ENCODE measurements at regions not wholly inside any gene's neighbourhood (a gene's known extent, or its start where the extent isn't known, plus 50 kb on each side); places are given as distances from the start of the nearest gene placed in this dataset.
"Not testable (repeated sequence)": the region's sequence is repeated elsewhere in the genome, so short reads cannot be mapped to it uniquely, and the experiment has no call there.

DNA sequence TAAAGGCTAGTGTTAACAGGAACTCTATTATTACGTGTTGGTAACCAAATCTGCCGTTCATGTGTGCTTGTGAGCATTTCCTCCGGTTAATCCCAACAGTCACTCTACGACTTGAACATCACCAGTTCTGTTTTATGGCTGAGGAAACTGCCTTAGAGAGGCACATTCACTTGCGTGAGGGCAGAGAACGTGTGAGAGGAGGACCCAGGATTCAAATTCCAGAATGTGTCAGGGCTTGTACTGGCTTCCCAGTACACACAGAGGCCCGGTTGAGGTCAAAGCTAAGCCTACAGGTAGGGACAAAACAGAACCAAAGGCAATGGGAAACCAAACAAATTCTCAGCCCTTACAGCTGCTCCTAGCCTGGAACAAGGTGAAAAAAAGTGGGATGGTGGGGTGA lies 66.9 kb upstream of the TENM4 start:
- no peak overlapping the region for H3K4me3 ChIP-seq (ENCODE audit: low read length in 2 of 2)
- H3K27me3 ChIP-seq (ENCODE audit: insufficient read depth, low read length): no peaks in the 10 kb centered on the region
- H3K4me1 Mint-ChIP-seq: no peaks in the 10 kb centered on the region
- DNase-seq: no peak
- H3K36me3 ChIP-seq (ENCODE audit: insufficient read depth, low read length): no peaks in the 10 kb centered on the region
- no peak overlapping the region for H3K27ac Mint-ChIP-seq
- H3K36me3 Mint-ChIP-seq: no peaks in the 10 kb centered on the region
- ChIA-PET CTCF (ENCODE audit: partially characterized antibody) (no interaction called here), POLR2A (ENCODE audit: partially characterized antibody) (no interaction called here)
- H3K4me1 ChIP-seq (ENCODE audit: insufficient read depth, low read length): no peaks in the 10 kb centered on the region
- H3K4me3 Mint-ChIP-seq: no peak overlapping the region
- peaks cover 0 to 7% (median 0%) of the 10 kb centered on the region in 8 donors for H3K9me3 Mint-ChIP-seq
- intact Hi-C loops (cut with micrococcal nuclease): no loop called here
- no peak overlapping the region for H3K27ac ChIP-seq (ENCODE audit: low read depth, low read length)
- H3K27me3 Mint-ChIP-seq: peaks cover 0 to 3% of the 10 kb centered on the region in 2 donors
- H3K9me3 ChIP-seq (ENCODE audit: control insufficient read depth in 1 of 2, low read length in 2 of 2): no peaks in the 10 kb centered on the region

DNA sequence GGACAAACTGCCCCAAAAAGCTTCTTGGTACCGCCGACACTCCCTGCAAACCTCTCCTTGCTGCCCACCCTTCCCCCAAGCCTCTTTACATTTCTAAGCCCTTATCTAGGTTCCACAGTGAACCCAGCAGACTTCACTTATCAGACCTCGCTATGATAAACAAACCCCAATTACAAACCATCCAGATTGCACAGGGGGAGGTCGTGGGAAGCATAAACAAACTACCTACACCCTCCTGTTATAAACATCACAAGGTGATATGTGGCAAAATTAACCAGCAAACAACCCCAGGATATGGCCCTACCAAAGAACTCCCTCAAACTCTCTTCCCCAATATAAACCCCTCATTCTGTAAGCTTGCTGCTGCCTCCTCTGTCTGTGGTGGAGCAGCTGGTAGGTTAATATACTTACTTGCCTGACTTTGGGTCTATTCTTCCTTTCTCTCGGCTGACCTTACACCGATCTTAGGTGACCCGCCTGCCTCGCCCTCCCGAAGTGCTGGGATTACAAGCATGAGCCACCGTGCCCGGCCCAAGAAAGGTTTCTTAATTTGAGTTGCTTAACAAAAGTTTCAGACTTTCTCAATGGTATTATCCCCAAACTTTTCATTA lies 66.0 kb upstream of the TENM4 start:
- no peaks in the 10 kb centered on the region for H3K27me3 ChIP-seq (ENCODE audit: insufficient read depth, low read length)
- DNase-seq: no peak
- H3K9me3 ChIP-seq (ENCODE audit: control insufficient read depth in 1 of 2, low read length in 2 of 2): no peaks in the 10 kb centered on the region
- POLR2A ChIA-PET (ENCODE audit: partially characterized antibody): no interaction called here
- H3K4me3 ChIP-seq (ENCODE audit: low read length in 2 of 2): no peak overlapping the region
- Mint-ChIP-seq H3K4me1 (no peaks in the 10 kb centered on the region), H3K9me3 (peaks cover 0 to 6% (median 0%) of the 10 kb centered on the region in 8 donors), H3K36me3 (no peaks in the 10 kb centered on the region), H3K27ac (no peak overlapping the region), H3K27me3 (peaks cover 0 to 3% of the 10 kb centered on the region in 2 donors), H3K4me3 (no peak overlapping the region)
- no peaks in the 10 kb centered on the region for H3K36me3 ChIP-seq (ENCODE audit: insufficient read depth, low read length)
- no peaks in the 10 kb centered on the region for H3K4me1 ChIP-seq (ENCODE audit: insufficient read depth, low read length)
- CTCF ChIA-PET (ENCODE audit: partially characterized antibody): no interaction called here
- H3K27ac ChIP-seq (ENCODE audit: low read depth, low read length): no peak overlapping the region
- intact Hi-C loops (cut with micrococcal nuclease): no loop called here

DNA sequence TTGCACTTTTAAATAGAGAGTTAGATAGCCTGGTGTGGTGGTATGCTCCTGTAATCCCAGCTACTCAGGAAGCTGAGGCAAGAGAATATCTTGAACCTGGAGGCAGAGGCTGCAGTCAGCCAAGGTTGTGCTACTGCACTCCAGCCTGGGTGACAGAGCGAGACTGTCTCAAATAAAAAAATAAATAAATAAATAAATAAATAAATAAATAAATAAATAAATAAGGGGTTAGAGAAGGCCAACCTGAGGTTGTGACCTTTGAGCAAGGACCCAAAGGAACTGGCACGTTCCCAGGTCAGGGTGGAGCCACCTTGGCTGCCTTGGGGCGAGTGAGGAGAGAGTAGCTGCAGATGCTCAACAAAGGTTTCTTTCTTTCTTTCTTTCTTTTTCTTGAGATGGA lies 65.3 kb upstream of the TENM4 start:
- peaks cover 0 to 3% of the 10 kb centered on the region in 2 donors for H3K27me3 Mint-ChIP-seq
- Histone ChIP-seq H3K4me3 (ENCODE audit: low read length in 2 of 2) (no peak overlapping the region), H3K36me3 (ENCODE audit: insufficient read depth, low read length) (no peaks in the 10 kb centered on the region), H3K27ac (ENCODE audit: low read depth, low read length) (no peak overlapping the region), H3K9me3 (ENCODE audit: control insufficient read depth in 1 of 2, low read length in 2 of 2) (no peaks in the 10 kb centered on the region), H3K27me3 (ENCODE audit: insufficient read depth, low read length) (no peaks in the 10 kb centered on the region), H3K4me1 (ENCODE audit: insufficient read depth, low read length) (no peaks in the 10 kb centered on the region)
- H3K36me3 Mint-ChIP-seq: no peaks in the 10 kb centered on the region
- CTCF ChIA-PET (ENCODE audit: partially characterized antibody): no interaction called here
- POLR2A ChIA-PET (ENCODE audit: partially characterized antibody): no interaction called here
- intact Hi-C loops (cut with micrococcal nuclease): no loop called here
- H3K4me1 Mint-ChIP-seq: no peaks in the 10 kb centered on the region
- peaks cover 0 to 6% (median 0%) of the 10 kb centered on the region in 8 donors for H3K9me3 Mint-ChIP-seq
- no peak overlapping the region for H3K27ac Mint-ChIP-seq
- DNase-seq: no peak
- no peak overlapping the region for H3K4me3 Mint-ChIP-seq

DNA sequence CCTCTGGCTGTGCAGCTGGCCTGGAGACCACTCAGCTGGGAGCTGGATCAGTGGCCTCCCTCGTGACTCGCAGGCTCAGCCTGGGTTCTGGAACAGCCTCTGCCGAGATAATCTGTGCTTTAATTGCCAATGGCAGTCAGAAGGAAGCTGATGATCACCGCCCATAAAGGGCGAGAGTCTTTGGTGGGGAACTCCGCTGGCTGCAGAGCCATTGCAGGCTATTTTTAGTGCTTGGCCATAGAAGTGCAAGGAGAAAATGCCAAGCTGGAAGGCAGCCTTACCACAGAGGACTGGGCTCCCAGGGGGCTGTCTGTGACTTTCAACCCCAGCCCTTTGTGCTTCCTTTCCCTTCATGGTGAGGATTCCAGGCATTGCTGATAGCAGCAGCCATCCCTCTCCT lies 62.2 kb upstream of the TENM4 start:
- no peaks in the 10 kb centered on the region for H3K4me1 ChIP-seq (ENCODE audit: insufficient read depth, low read length)
- no peak overlapping the region for H3K27ac Mint-ChIP-seq
- H3K4me3 ChIP-seq (ENCODE audit: low read length in 2 of 2): no peak overlapping the region
- H3K27me3 Mint-ChIP-seq: peaks cover 0 to 3% of the 10 kb centered on the region in 2 donors
- POLR2A ChIA-PET (ENCODE audit: partially characterized antibody): no interaction called here
- H3K27ac ChIP-seq (ENCODE audit: low read depth, low read length): no peak overlapping the region
- H3K36me3 ChIP-seq (ENCODE audit: insufficient read depth, low read length): no peaks in the 10 kb centered on the region
- H3K9me3 ChIP-seq (ENCODE audit: control insufficient read depth in 1 of 2, low read length in 2 of 2): no peaks in the 10 kb centered on the region
- H3K4me1 Mint-ChIP-seq: no peaks in the 10 kb centered on the region
- no peak for DNase-seq
- intact Hi-C loops (cut with micrococcal nuclease): no loop called here
- H3K27me3 ChIP-seq (ENCODE audit: insufficient read depth, low read length): no peaks in the 10 kb centered on the region
- H3K36me3 Mint-ChIP-seq: no peaks in the 10 kb centered on the region
- H3K9me3 Mint-ChIP-seq: peaks cover 0 to 8% (median 2%) of the 10 kb centered on the region in 8 donors
- no peak overlapping the region for H3K4me3 Mint-ChIP-seq
- CTCF ChIA-PET (ENCODE audit: partially characterized antibody): interaction anchor here (1.1 kb wide), 1 partner anchor 11 kb away, joined by 3 read pairs; no protein-coding TSS in a partner anchor

DNA sequence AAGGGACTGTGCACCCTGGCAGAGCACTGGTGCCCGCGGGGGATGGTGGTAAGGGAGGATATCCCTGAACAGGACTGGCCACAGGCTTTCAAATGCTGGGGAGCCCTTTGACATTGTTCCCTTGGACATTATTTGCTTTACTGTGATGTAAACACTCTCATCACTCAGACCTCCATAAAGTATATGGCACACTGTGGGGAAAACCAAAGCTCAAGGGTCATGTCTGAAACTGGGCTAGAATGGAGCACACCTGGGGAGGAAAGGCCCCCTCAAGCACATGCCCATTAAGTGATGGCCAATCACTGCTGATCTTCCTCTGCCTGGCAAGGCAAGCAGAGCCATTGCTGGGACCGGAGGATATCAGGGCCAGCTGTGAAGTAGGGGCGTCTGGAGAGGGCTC lies 60.9 kb upstream of the TENM4 start:
- Histone ChIP-seq H3K9me3 (ENCODE audit: control insufficient read depth in 1 of 2, low read length in 2 of 2) (no peaks in the 10 kb centered on the region), H3K4me3 (ENCODE audit: low read length in 2 of 2) (no peak overlapping the region), H3K36me3 (ENCODE audit: insufficient read depth, low read length) (no peaks in the 10 kb centered on the region), H3K27ac (ENCODE audit: low read depth, low read length) (no peak overlapping the region), H3K4me1 (ENCODE audit: insufficient read depth, low read length) (no peaks in the 10 kb centered on the region), H3K27me3 (ENCODE audit: insufficient read depth, low read length) (no peaks in the 10 kb centered on the region)
- no peaks in the 10 kb centered on the region for H3K36me3 Mint-ChIP-seq
- intact Hi-C loops (cut with micrococcal nuclease): no loop called here
- H3K9me3 Mint-ChIP-seq: peaks cover 0 to 9% (median 2%) of the 10 kb centered on the region in 8 donors
- POLR2A ChIA-PET (ENCODE audit: partially characterized antibody): no interaction called here
- H3K4me3 Mint-ChIP-seq: no peak overlapping the region
- H3K27me3 Mint-ChIP-seq: peaks cover 0 to 1% of the 10 kb centered on the region in 2 donors
- no peaks in the 10 kb centered on the region for H3K4me1 Mint-ChIP-seq
- CTCF ChIA-PET (ENCODE audit: partially characterized antibody): no interaction called here
- H3K27ac Mint-ChIP-seq: no peak overlapping the region
- DNase-seq: no peak

DNA sequence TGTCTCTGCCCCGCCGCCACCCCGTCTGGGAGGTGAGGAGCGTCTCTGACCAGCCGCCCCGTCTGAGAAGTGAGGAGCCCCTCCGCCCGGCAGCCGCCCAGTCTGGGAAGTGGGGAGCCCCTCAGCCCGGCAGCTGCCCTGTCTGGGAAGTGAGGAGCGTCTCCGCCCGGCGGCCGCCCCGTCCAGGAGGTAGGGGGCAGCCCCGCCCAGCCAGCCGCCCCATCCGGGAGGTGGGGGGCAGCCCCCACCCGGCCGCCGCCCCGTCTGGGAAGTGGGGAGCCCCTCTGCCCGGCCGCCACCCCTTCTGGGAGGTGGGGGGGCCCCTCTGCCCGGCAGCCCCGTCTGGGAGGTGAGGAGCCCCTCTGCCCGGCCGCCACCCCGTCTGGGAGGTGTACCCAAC lies 59.1 kb upstream of the TENM4 start:
- H3K27ac ChIP-seq (ENCODE audit: low read depth, low read length); DNase-seq; H3K4me3 ChIP-seq (ENCODE audit: low read length in 2 of 2); H3K4me3 Mint-ChIP-seq; H3K27ac Mint-ChIP-seq; H3K27me3 Mint-ChIP-seq; H3K36me3 ChIP-seq (ENCODE audit: insufficient read depth, low read length); H3K27me3 ChIP-seq (ENCODE audit: insufficient read depth, low read length); intact Hi-C loops (cut with micrococcal nuclease); H3K36me3 Mint-ChIP-seq; H3K4me1 Mint-ChIP-seq; H3K4me1 ChIP-seq (ENCODE audit: insufficient read depth, low read length); CTCF ChIA-PET (ENCODE audit: partially characterized antibody); POLR2A ChIA-PET (ENCODE audit: partially characterized antibody); H3K9me3 Mint-ChIP-seq; H3K9me3 ChIP-seq (ENCODE audit: control insufficient read depth in 1 of 2, low read length in 2 of 2): not testable (repeated sequence)

DNA sequence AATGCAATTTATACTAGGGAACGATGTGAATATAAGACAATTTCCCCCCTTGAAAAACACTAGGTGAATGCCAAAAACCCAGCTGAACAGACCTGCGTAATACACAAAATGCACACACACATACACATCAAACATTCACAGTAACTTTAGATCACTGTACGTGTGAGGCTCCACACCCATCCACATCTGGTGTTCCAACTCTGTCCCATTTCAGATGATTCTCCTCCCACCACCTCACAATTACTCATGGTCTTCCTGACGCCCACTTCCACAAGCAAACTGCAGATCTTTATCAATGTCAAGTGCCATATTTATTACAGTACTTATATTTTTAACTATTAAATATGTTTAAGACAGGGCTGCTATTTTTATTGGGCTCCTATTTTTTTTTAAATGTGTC lies 57.8 kb upstream of the TENM4 start:
- Histone ChIP-seq H3K27me3 (ENCODE audit: insufficient read depth, low read length) (no peaks in the 10 kb centered on the region), H3K4me1 (ENCODE audit: insufficient read depth, low read length) (no peaks in the 10 kb centered on the region), H3K4me3 (ENCODE audit: low read length in 2 of 2) (no peak overlapping the region), H3K36me3 (ENCODE audit: insufficient read depth, low read length) (no peaks in the 10 kb centered on the region), H3K9me3 (ENCODE audit: control insufficient read depth in 1 of 2, low read length in 2 of 2) (no peaks in the 10 kb centered on the region), H3K27ac (ENCODE audit: low read depth, low read length) (no peak overlapping the region)
- Mint-ChIP-seq H3K4me1 (no peaks in the 10 kb centered on the region), H3K4me3 (no peak overlapping the region), H3K27ac (no peak overlapping the region), H3K9me3 (peaks cover 0 to 9% (median 2%) of the 10 kb centered on the region in 8 donors), H3K27me3 (no peaks in the 10 kb centered on the region), H3K36me3 (no peaks in the 10 kb centered on the region)
- no peak for DNase-seq
- intact Hi-C loops (cut with micrococcal nuclease): no loop called here
- ChIA-PET POLR2A (ENCODE audit: partially characterized antibody) (no interaction called here), CTCF (ENCODE audit: partially characterized antibody) (no interaction called here)

Measured in CD4-positive, alpha-beta memory T cell (primary cell).